Cerebellar nuclear complex (tissue), 1 donor: ENCODE measurements at regions not wholly inside any gene's neighbourhood (a gene's known extent, or its start where the extent isn't known, plus 50 kb on each side); places are given as distances from the start of the nearest gene placed in this dataset.
"Not testable (repeated sequence)": the region's sequence is repeated elsewhere in the genome, so short reads cannot be mapped to it uniquely, and the experiment has no call there.

Source experiments
- DNase-seq, 2 experiments: peaks; one replicate each; lab custom pipeline; 2025; lab: John Stamatoyannopoulos, UW

DNA sequence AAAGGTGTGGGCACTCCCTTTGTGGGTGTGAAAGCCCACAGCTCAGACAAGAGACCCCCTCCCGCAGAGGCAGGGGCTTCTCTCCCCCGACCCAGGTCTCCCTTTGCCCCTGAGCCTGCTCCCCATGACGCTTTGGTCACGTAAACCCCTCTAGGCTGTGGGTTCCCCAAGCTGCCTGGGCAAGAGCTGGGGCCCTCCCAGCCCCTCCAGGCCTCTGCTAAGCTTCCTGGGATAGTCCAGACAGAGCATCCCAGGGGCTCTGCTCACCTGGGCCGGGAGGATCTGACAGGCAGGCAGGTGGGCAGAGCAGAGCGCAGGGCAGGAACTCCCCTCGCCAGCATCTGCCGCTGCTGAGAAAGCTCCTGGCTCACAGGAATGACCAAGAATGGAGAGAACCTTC lies 177.3 kb downstream of the BANP start:
- no peak for DNase-seq

DNA sequence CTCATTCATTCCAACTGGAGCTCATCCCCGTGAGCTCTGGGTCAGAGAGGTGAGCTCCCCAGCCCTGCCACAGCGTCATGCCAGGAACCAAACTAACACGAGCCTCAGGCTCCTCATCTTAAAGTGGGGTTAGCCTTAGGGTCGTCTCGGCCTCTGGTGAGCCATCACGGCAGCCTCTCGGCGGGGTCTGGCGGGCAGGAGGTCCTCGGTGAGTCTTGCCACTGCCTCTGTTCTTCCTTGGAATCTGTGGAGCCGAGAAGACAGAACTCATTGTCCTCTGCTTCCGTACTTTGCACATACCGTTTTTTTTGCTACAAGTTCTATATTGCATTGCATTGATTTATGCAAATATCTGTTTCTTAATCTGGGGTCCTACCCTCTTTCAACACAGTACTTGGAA lies 177.9 kb downstream of the BANP start:
- not testable (repeated sequence) for DNase-seq

DNA sequence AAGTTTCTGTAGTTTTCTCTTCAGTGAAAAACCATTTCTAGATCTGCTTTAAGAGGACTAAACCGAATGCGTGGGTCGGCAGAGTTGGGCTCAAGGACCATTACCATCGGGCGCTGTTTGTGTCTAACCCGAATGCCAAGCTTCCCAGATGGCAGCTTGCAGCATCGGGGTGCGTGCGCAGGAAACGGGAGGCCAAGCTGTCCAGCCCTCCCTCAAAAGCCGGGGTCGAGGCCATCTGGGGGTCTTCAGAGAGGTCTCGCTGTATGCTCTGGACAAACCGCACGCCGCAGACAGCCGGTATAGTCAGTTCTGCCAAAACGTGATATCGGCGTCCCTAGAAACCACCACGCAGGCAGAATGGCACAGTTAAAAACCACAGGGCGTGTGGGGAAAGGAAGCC lies 178.8 kb downstream of the BANP start:
- DNase-seq: no peak

DNA sequence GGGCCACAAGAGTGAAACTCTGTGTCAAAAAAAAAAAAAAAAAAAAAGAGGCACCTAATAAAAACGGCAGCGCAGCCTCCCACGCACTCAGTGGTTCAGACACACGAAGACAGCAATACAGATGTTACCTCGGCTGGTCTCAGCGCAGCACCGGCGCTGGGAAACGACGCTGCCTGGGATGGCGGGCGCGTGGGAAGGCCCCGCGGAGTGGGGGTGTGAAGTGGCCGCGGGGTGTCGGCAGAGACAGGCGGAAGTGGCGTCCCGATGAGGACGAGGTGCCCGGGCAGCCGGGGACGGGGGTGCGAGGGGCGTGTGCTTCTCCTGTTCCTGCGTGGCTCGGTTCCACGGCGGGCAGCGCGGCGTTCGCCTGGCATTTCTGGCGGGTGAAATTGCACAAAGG lies 179.4 kb downstream of the BANP start:
- no peak for DNase-seq

DNA sequence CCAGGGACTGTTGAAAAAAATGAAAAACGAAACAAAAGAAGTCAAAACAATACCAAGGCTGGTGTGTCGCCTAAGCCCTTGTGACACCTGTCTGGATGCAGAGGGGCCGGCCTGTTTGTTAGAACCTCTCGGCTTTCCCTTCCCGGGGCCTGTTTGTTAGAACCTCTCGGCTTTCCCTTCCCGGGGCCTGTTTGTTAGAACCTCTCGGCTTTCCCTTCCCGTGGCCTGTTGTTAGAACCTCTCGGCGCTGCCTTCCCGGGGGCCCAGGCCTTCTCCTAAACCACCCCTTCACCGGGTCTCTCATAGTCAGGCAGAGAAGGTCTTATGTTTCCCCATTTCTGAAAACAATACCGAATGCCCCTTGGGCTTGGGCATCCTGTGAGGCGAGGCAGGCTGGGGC lies 180.0 kb downstream of the BANP start:
- DNase-seq: no peak

DNA sequence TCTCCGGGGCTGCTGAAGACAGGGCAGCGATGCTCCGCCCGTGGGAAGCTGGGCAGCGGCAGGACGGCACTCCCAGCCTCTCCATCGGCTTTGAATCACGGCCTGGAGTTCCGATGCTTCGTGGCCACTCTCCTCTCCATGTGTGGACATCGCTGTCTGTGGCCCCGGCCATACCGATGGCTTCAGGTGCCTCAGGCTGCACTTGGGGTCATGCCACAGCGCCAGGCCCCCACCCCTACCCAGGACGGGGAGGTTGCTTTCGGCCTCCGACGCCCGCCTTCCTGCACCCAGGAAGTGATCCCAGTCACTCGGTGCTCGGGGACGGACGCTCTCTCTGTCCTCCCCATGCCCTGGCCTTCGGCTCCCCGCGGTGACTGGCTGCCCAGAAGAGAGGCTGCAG lies 180.7 kb downstream of the BANP start:
- no peak for DNase-seq

DNA sequence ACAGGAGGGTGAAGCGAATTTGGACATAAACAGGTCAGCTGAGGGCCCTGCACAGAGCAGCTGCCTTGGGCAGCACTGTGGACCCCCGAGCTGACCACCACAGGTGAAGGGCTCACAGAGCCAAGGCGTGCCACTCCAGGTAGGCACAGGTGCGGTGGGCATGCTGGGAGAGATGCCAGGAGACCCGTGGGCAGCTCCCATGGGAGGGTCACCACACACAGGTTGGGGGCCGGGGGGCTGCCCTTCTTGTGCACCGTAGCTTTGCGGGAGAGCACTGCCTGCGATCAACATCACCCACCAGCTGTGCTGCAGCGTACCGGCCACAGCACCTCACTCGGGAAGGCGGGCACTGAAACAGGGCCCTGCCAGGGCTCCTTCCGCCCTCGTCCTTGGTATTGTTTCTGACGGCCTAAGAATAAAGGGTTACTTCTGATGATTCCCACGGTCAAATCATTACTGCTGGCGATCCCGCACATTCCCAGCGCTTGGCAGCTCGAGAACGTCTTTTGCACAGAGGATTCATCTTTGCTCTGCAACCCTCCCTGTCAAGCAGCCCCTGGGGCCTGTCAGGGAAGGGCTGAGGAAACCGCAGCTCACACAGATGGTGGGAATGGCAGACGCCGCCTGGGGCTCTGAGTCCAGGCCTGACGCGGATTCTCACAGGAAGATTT lies 181.7 kb downstream of the BANP start:
- no peak for DNase-seq

DNA sequence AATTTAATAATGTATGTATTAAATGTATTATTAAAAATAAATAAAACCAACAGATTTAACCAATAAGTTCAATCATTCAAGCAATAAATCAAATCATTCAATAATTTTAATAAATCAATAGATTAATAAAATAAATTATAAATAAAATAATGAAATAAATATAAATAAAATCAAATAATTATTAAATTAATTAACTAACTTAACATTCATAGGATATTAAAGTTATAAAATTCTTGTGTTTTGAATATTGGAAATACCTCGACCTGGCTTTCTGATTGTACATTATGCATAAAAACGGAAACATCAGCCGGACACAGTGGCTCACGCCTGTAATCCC lies 182.2 kb downstream of the BANP start:
- no peak for DNase-seq

DNA sequence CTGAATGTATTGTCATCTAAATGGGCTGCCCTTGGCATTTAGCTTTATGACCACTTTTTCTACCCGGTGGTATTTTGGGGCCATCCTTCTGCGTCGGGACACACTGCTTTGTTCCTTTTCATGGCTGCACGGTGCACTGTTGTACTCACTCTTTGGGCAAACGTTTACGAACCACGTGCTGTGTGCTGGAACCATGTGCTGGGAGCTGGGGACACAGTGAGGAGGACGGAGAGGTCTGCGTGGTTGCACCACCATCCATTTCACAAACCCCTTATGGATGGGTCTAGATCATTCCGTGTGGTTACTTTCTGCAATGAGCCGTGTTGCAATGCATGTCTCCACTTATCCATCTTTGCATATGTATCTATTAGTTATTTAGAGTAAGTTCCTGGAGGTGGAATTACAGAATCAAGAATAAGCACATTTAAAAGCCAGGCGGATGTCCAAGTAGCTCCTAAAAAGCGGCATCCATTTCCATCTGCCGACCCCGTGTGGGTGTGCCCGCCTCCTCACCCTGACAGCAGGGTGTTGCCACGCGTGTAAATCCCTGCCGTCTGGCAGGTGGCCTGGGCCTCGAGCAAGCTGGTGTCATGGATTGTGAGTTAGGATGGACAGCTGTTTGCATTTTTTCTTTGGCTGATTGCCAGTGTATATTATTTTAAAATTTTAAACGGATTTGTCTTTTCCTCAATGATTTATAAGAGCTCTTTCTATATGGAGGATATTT lies 183.1 kb downstream of the BANP start:
- not testable (repeated sequence) for DNase-seq

DNA sequence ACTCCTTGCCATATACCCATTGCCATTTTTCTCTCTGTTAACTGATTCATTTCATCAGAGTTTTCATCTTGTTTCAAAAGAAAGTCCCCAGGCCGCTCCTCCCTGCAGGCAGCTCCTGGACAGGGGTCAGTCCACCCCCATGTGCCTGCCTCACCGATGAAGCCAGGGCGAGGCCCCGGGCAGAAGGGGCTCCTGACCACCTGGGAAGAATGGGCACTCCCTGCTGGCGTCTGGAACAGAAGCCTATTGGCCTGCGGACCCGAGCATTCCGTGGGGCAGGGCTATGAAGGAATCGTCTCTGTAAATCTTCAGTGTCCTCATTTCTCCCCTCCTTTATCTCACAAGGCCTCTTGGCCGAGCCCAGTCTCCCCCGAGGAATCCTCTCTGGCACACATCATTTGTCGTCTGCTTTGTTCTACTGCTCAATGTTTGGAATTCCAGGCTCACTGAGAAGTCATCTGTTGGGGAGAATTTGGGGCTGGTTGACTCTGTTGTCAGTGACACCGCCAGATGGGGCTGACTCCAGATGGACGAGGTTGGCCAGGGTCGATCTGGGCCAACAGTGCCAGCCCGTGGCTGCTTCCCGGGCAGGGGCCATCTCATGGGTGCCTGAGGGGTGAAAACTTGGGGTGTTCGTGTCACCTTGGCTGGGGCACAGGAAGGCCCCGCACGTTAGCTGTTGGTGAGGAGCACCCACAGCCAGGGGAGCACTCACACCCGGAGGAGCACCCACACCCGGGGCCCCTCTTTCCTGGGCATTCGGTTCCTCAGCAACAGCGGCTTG lies 183.9 kb downstream of the BANP start:
- not testable (repeated sequence) for DNase-seq

DNA sequence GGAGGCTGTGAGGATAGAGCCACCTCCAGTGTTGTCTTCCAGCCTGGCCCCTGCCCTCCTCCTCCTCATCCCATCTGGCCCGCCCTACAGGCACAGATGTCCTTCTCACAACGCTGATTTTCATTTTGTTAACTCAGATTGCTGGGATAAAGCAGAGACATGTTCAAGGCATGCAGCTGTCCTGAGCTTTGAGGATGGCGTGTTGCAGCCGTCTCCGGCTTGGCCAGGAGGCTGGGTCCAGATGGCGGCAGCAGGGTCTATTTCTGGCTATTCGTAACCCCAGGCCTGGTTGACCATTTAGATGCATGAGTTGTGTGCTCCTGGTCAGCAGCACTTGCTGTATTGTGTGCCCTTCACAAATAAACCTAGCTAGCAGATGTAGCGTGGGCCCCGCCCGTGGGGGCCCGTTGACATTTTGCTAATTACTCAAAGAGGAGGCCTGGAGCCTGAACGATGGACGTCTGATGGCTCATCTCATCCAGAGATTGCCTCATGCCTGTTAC lies 185.0 kb downstream of the BANP start:
- DNase-seq: peak in 1 of 2 experiments; percentile 2

DNA sequence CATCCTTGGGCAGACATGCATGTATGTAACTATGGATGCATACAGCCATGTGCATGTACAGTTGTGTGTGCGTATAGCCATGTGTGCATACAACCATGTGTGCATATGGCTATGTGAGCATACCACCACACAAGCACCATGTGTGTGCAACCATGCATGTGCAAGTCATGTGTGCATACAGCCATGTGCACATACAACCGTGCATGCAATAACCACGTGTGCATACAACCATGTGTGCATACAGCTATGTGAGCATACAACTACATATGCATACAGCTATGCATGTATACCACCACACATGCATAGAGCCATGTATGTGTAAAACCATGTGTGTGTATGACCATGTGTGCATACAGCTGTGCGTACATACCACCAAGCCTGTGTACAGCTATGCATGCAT lies 185.7 kb downstream of the BANP start:
- DNase-seq: not testable (repeated sequence)

DNA sequence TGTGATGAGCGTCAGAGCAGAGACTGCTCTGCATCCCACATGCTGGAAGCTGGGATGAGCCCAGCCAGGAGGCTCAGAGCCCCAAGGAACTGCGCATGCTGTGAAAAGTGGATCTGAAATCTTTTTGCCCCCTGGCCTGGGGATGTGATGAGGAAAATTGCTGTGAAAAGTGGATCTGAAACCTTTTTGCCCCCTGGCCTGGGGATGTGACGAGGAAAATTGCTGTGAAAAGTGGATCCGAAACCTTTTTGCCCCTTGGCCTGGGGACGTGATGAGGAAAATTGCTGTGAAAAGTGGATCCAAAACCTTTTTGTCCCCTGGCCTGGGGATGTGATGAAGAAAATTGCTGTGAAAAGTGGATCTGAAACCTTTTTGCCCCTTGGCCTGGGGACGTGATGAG lies 187.9 kb downstream of the BANP start:
- DNase-seq: not testable (repeated sequence)

DNA sequence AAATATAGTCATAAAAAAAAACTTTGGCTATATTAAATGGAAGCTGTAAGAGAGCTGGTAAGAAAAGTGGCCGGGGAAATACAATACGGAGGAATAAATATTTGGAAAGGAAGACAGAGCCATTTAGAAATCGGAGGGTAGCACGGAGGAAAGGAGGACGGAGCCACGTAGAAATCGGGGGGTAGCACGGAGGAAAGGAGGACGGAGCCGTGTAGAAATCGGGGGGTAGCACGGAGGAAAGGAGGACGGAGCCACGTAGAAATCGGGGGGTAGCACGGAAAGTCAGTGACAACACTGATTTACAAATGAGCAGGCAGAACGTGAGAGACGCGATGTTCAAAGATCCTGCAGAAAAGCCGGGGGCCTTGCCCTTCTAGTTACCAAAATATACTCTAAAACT lies 189.0 kb downstream of the BANP start:
- not testable (repeated sequence) for DNase-seq

DNA sequence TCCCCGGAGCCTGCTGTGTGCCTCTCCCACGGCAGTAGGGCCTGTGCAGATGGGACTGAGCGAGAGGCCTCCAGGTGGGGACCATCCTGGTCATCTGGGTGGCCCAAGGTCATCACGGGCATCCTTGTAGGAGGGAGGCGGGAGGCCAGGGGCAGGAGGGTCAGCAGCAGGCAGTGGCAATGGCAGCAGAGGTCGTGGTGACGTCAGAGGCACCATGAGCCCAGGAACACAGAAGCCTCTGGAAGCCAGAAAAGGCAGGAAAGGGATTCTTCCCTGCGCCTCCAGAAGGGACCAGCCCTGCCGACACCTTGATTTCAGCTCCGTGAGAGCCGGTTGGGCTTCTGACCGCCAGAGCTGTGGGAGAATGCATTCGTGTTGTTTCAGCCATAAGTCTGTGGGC lies 190.3 kb downstream of the BANP start:
- no peak for DNase-seq

DNA sequence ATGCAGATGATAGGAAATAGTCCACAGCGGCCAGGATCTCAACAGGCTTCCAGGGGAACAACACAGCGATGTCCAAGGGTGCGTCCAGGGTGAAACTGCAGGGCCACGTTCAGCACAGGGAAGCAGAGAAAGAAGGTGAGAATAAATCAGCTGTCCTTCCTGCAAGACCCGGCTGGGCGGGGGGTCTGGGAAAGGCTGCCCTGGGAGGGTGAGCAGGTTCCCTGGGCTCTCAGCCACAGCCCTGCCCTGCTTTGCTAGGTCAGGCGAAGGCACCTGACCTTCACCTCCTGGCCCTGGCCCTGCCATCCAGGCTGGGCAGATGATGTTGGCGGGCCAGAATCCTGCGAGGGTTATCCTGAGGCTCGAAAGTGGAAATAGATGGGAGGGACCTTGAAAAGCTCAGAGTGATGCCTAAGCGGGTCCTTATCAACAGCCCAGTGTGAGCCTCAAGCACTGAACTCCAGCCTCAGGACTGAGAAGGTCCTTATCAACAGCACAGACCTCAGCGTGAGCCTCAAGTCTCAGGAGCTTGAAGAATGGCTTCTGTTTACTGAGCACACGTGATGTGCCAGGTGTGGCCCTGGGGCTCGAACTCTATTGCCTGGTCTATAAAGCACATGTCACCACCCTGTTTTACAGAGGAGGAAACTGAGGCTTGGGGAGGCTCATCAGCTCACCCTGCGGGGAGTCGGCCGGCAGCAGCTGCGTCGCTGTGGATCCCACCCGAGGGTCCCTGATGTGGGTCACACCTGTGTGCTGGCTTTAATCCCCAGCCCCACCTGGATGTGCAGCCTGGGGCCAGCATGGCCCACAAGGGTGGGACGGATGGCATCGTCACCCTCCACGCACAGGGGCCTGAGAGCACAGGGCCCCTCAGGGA lies 191.1 kb downstream of the BANP start:
- DNase-seq: not testable (repeated sequence)

DNA sequence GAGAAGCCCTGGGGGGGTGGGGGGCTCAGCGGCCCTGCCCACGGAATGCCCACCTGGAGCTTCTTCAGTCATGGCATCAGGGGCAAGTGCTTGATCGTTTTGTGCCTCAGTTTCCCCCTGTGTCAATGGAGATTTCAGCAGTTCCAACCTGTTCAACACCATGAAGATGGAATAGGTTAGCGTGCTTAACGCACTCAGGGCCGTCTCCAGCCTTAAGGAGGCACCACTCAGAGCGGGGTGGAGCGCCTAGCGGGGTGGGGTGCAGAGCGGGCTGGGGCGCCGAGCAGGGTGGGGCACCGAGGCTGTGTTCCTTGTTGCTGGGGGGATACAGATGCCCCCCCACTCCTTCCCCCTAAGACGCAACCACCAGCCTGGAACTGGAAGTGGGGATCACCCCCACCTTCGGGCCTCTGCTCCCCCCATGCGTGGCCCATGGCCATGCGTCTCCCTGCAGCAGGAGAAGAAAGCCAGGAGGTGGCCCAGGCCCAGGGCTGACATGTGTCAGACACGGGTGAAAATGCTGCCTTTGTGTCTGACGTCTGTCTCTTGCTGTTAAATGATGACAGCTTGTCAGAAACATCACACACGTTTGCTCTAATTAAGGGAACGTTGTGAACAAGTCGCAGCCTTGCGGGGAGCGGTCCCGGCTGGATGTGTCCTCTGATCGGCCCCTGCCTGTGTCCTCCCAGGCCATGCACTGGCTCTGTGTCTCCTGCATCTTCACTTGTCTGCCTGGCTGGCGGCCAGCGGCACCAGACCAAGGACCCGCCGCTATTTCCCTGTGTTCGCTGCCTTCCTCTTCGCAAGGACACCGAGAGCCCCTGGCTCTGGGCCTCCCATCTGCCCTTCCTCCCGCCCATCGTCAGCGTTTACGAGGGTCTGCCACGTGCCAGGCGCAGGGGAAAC lies 192.1 kb downstream of the BANP start:
- DNase-seq: not testable (repeated sequence)

DNA sequence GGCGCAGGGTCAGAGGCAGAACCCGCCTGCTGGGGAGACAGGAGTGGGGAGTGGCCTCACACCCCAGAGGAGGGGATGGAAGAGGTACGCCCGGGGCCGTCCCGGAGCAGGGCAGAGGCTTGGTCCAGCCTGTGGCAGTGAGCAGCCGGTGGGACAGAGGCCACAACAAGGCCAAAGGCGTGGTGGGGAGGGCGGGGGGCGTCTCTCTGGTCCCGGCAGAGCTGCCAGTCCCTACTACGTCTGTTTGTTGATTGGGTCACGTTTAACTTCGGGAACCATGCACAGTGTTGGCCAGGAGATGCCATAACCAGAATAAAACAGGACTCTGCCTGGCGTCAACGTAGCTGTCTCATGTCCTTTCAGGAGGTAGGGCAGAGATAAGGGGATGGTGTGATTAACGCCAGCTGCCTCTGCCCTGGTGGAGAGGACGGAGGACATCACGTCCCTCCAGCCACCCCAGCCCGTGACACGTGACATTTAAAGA lies 192.8 kb downstream of the BANP start:
- no peak for DNase-seq

DNA sequence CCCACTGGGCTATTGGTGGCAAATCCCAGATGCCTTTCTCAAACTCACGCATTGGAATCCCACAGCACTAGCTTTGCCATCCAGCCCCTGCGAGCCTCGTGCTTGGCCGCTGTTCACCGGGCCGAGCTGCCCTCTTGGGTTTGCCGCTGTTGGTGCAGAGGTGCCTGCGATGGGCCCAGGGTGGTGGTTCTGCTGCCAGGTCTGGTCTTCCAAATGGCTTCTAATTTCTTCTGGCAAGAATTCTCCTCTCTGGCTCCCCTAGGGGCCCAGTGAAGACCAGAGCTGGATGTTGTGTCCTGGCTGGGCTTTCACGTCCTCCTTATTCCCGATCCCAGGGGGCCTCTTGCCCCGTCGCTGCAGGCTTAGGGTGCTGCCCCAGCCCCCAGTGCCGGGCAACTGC lies 194.1 kb downstream of the BANP start:
- DNase-seq: not testable (repeated sequence)

DNA sequence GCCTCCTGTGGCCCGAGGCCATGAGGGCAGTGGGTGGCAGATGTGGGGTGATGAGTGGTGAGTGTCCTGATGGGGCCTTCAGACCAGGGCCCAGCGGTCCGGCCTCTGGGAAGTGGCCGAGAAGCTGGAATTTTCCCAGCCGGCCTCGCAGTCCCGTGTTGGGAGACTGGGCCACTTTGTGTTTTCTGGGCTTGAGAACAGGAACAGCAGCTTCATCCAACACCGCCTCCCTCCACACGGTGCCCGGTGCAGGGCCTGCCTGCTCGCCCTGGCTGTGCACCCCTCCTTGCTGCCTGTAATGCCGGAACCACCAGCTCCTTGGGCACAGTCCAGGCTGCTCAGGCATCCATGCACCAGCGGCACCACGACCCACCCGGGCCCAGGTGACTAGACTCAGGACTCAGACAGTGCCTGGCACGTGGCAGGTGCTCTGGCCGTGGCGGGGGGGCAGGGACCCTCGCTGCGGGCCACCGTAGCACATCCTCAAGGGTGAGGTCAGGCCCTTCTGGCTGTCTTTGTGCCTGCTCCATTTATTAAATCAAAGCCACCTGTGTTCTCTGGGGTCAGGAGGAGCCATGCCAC lies 194.7 kb downstream of the BANP start:
- not testable (repeated sequence) for DNase-seq
